ENCODE measurements at regions not wholly inside any gene's neighbourhood (a gene's known extent, or its start where the extent isn't known, plus 50 kb on each side); places are given as distances from the start of the nearest gene placed in this dataset.
"Not testable (repeated sequence)": the region's sequence is repeated elsewhere in the genome, so short reads cannot be mapped to it uniquely, and the experiment has no call there.

GRCh38 chr2:212882626-212883025 is 268.8 kb downstream of the IKZF2 start:
- ChIA-PET POLR2A (no interaction called here), CTCF (interaction anchor here (0.6 to 1.2 kb wide), 2 partner anchors 10 to 155 kb away, joined by 3 to 4 read pairs; no protein-coding TSS in a partner anchor)
- TF ChIP-seq ZBTB8A (tag by site-specific recombination; IDR thresholded peaks at IDR 0.05) (no peak), ZNF48 (tag by site-specific recombination; IDR thresholded peaks at IDR 0.05) (no peak), ZNF114 (tag by site-specific recombination; IDR thresholded peaks at IDR 0.05) (no peak), BCL6B (tag by site-specific recombination; IDR thresholded peaks at IDR 0.05) (no peak), MZF1 (tag by site-specific recombination; IDR thresholded peaks at IDR 0.05; ENCODE audit: borderline replicate concordance) (no peak), KLF7 (tag by site-specific recombination; IDR thresholded peaks at IDR 0.05; ENCODE audit: borderline replicate concordance) (no peak), ZNF785 (tag by site-specific recombination; IDR thresholded peaks at IDR 0.05) (no peak), ZNF660 (tag by site-specific recombination; IDR thresholded peaks at IDR 0.05) (no peak), ZNF155 (tag by site-specific recombination; IDR thresholded peaks at IDR 0.05) (no peak), ZNF596 (tag by site-specific recombination; IDR thresholded peaks at IDR 0.05) (no peak), ZNF707 (tag by site-specific recombination; IDR thresholded peaks at IDR 0.05) (no peak), ZIC2 (tag by site-specific recombination; IDR thresholded peaks at IDR 0.05) (no peak)
- H3K9me3 ChIP-seq (ENCODE audit: control insufficient read depth, insufficient read depth, low read depth, low read length): no peaks in the 10 kb centered on the region
- H3K4me3 ChIP-seq (ENCODE audit: low read depth, low read length): no peak overlapping the region
- no peaks in the 10 kb centered on the region for H3K36me3 ChIP-seq (ENCODE audit: control insufficient read depth in 2 of 2, insufficient read depth in 1 of 2, low read length in 2 of 2)
- H3K4me1 ChIP-seq (ENCODE audit: control insufficient read depth, insufficient read depth, low read length): no peaks in the 10 kb centered on the region
- no peak overlapping the region for H3K27ac ChIP-seq (ENCODE audit: extremely low read depth, low read depth, low read length)

DNA sequence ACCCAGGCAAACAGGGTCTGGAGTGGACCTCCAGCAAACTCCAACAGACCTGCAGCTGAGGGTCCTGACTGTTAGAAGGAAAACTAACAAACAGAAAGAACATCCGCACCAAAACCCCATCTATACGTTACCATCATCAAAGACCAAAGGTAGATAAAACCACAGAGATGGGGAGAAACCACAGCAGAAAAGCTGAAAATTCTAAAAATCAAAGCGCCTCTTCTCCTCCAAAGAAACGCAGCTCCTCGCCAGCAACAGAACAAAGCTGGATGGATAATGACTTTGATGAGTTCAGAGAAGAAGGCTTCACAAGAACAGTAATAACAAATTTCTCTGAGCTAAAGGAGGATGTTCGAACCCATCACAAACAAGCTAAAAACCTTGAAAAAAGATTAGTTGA is 274.9 kb downstream of the IKZF2 start:
- CTCF ChIA-PET: interaction anchor here (1.2 kb wide), 1 partner anchor 16 kb away, joined by 4 read pairs; no protein-coding TSS in a partner anchor
- POLR2A ChIA-PET; H3K36me3 ChIP-seq (ENCODE audit: control insufficient read depth in 2 of 2, insufficient read depth in 1 of 2, low read length in 2 of 2); H3K27ac ChIP-seq (ENCODE audit: extremely low read depth, low read depth, low read length); H3K9me3 ChIP-seq (ENCODE audit: control insufficient read depth, insufficient read depth, low read depth, low read length); H3K4me1 ChIP-seq (ENCODE audit: control insufficient read depth, insufficient read depth, low read length); H3K4me3 ChIP-seq (ENCODE audit: low read depth, low read length): not testable (repeated sequence)

- H3K4me1 ChIP-seq (ENCODE audit: control insufficient read depth, insufficient read depth, low read length); POLR2A ChIA-PET; H3K27ac ChIP-seq (ENCODE audit: extremely low read depth, low read depth, low read length); H3K9me3 ChIP-seq (ENCODE audit: control insufficient read depth, insufficient read depth, low read depth, low read length); H3K4me3 ChIP-seq (ENCODE audit: low read depth, low read length); H3K36me3 ChIP-seq (ENCODE audit: control insufficient read depth in 2 of 2, insufficient read depth in 1 of 2, low read length in 2 of 2): not testable (repeated sequence)
- CTCF ChIA-PET: interaction anchor here (1.2 kb wide), 1 partner anchor 16 kb away, joined by 4 read pairs; no protein-coding TSS in a partner anchor
These were observed 275.5 kb downstream of the IKZF2 start for GRCh38 chr2:212875950-212876349.

DNA sequence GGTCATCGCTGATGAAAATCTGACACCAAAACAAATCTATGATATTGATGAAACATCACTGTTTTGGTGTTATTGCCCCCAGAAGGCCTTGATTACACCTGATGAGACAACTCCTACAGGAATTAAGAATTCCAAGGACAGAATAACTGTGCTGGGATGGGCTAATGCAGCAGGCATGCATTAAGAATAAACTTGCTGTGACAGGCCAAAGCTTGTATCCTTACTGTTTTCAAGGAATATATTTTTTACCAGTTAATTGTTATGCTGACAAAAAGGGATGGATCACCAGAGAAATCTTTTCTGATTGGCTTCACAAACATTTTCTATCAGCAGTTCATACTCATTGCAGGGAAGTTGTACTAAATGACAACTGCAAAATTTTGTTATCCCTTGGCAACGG is 278.2 kb downstream of the IKZF2 start:
- ChIA-PET CTCF (interaction anchor here (0.5 kb wide), 1 partner anchor 19 kb away, joined by 3 read pairs; no protein-coding TSS in a partner anchor), POLR2A (no interaction called here)
- Histone ChIP-seq H3K27ac (ENCODE audit: extremely low read depth, low read depth, low read length) (no peak overlapping the region), H3K4me3 (ENCODE audit: low read depth, low read length) (no peak overlapping the region), H3K9me3 (ENCODE audit: control insufficient read depth, insufficient read depth, low read depth, low read length) (peaks cover 3% of the 10 kb centered on the region), H3K4me1 (ENCODE audit: control insufficient read depth, insufficient read depth, low read length) (no peaks in the 10 kb centered on the region), H3K36me3 (ENCODE audit: control insufficient read depth in 2 of 2, insufficient read depth in 1 of 2, low read length in 2 of 2) (no peaks in the 10 kb centered on the region)
- TF ChIP-seq ZNF777 (tag by site-specific recombination; IDR thresholded peaks at IDR 0.05; ENCODE audit: borderline replicate concordance) (no peak), ZNF488 (tag by site-specific recombination; IDR thresholded peaks at IDR 0.05) (no peak), KLF7 (tag by site-specific recombination; IDR thresholded peaks at IDR 0.05; ENCODE audit: borderline replicate concordance) (no peak), BCL6B (tag by site-specific recombination; IDR thresholded peaks at IDR 0.05) (no peak), ZNF18 (tag by site-specific recombination; IDR thresholded peaks at IDR 0.05) (no peak)
- TF ChIP-seq, protein P1, sequence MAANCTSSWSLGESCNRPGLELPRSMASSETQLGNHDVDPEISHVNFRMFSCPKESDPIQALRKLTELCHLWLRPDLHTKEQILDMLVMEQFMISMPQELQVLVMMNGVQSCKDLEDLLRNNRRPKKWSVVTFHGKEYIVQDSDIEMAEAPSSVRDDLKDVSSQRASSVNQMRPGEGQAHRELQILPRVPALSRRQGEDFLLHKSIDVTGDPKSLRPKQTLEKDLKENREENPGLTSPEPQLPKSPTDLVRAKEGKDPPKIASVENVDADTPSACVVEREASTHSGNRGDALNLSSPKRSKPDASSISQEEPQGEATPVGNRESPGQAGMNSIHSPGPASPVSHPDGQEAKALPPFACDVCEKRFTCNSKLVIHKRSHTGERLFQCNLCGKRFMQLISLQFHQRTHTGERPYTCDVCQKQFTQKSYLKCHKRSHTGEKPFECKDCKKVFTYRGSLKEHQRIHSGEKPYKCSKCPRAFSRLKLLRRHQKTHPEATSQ (tag by site-specific recombination; IDR thresholded peaks at IDR 0.05): no peak

Measured in HEK293 (cell line).